ENCODE measurements at regions not wholly inside any gene's neighbourhood (a gene's known extent, or its start where the extent isn't known, plus 50 kb on each side); places are given as distances from the start of the nearest gene placed in this dataset.

DNA sequence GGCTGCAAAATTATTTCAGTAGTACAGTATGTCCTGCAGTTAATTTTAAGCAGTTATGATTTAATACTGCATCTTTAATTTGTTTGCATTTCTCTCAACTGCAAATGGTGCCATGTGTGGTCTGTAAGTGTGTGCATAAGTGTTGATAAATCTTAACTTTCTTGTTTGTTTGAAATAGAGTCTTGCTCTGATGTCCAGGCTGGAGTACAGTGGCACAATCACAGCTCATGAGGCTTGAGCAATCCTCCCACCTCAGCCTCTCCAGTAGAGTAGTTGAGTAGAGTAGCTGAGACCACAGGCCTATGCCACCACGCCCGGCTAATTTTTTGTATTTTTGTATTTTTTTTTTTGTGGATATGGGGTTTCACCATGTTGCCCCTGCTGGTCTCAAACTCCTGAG is 322.5 kb upstream of the NR3C2 start:
- no peak overlapping the region for H3K27ac ChIP-seq
- no peak for DNase-seq
- no peaks in the 10 kb centered on the region for H3K9me3 ChIP-seq (ENCODE audit: severe bottlenecking)

DNA sequence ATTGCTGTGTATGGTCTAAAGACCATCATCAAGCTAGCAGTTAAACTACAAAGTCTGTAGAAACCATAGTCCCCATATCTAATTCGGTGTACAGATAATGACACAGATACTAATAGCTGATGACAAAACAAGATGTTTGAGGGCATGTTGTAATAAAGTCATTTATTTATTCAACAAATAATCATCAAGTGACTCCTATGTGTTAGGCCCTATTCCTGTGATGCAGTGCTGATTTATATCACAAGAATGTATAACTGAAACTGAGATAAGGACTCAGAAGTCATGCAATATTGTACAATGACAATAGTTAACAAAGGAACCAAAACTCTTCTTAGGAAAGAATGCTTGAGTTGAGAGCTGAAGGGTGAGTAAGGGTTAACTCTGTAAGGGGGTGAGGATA is 315.0 kb upstream of the NR3C2 start:
- Histone ChIP-seq H3K9me3 (ENCODE audit: severe bottlenecking) (peaks cover 5% of the 10 kb centered on the region), H3K27me3 (ENCODE audit: insufficient read depth, low read depth, severe bottlenecking) (no peaks in the 10 kb centered on the region), H3K27ac (no peak overlapping the region), H3K36me3 (no peaks in the 10 kb centered on the region), H3K4me3 (ENCODE audit: low read depth, low read length) (no peak overlapping the region)
- no peak for DNase-seq
- TF ChIP-seq, protein P1, sequence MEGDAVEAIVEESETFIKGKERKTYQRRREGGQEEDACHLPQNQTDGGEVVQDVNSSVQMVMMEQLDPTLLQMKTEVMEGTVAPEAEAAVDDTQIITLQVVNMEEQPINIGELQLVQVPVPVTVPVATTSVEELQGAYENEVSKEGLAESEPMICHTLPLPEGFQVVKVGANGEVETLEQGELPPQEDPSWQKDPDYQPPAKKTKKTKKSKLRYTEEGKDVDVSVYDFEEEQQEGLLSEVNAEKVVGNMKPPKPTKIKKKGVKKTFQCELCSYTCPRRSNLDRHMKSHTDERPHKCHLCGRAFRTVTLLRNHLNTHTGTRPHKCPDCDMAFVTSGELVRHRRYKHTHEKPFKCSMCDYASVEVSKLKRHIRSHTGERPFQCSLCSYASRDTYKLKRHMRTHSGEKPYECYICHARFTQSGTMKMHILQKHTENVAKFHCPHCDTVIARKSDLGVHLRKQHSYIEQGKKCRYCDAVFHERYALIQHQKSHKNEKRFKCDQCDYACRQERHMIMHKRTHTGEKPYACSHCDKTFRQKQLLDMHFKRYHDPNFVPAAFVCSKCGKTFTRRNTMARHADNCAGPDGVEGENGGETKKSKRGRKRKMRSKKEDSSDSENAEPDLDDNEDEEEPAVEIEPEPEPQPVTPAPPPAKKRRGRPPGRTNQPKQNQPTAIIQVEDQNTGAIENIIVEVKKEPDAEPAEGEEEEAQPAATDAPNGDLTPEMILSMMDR (IDR thresholded peaks at IDR 0.05; ENCODE audit: low read depth, low read length): no peak

More for the DNA sequence above, 322.5 kb upstream of the NR3C2 start:
- H3K36me3 ChIP-seq: no peaks in the 10 kb centered on the region
- H3K4me3 ChIP-seq (ENCODE audit: low read depth, low read length): no peak overlapping the region
- no peaks in the 10 kb centered on the region for H3K27me3 ChIP-seq (ENCODE audit: insufficient read depth, low read depth, severe bottlenecking)
- TF ChIP-seq, protein P1 (IDR thresholded peaks at IDR 0.05; ENCODE audit: low read depth, low read length): no peak

DNA sequence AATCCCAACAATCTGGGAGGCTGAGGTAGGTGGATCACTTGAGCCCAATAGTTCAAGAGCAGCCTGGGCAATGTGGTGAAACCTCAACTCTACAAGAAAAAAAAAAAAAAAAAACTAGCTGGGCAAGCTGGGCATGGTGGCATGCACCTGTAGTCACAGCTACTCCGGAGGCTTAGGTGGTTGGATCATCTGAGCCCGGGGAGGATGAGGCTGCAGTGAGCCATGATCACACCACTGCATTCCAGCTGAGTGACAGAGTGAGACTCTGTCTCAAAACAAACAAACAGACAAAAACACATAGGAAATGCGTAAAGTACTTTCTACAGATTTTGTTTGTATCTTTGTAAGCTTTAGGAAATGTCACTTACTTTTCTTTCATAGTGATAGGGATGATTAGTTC is 307.2 kb upstream of the NR3C2 start:
- Histone ChIP-seq H3K36me3 (no peaks in the 10 kb centered on the region), H3K27me3 (ENCODE audit: insufficient read depth, low read depth, severe bottlenecking) (no peaks in the 10 kb centered on the region), H3K27ac (no peak overlapping the region), H3K9me3 (ENCODE audit: severe bottlenecking) (no peaks in the 10 kb centered on the region), H3K4me3 (ENCODE audit: low read depth, low read length) (no peak overlapping the region)
- TF ChIP-seq, protein P1 (IDR thresholded peaks at IDR 0.05; ENCODE audit: low read depth, low read length): no peak
- no peak for DNase-seq

DNA sequence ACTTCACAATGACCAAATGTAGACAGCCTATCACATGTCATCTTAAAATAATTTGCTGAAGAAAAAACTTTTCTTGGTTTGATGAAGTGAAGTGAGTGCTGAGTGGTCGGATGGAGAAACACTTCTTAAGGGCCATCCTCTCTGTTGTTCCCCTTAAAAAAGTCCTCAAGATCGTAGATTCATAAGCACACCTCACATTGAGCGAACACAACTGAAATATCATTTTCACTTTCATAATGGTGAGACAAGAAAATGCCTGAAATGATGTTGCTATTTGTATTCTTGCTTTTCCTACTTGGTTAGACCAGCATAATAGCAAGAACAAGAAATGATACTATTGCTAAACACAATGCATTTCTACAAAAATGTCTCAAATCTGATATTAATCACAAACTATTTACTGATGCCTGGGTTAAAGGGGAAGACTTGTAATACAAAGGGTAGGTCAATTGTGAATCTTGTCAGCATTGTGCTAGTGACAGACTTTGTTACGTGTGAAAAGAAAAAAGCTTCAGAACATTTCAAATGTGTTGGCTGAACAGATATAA is 305.6 kb upstream of the NR3C2 start:
- Histone ChIP-seq H3K9me3 (ENCODE audit: severe bottlenecking) (no peaks in the 10 kb centered on the region), H3K36me3 (no peaks in the 10 kb centered on the region), H3K4me3 (ENCODE audit: low read depth, low read length) (no peak overlapping the region), H3K27ac (no peak overlapping the region), H3K27me3 (ENCODE audit: insufficient read depth, low read depth, severe bottlenecking) (no peaks in the 10 kb centered on the region)
- TF ChIP-seq, protein P1 (IDR thresholded peaks at IDR 0.05; ENCODE audit: low read depth, low read length): no peak
- no peak for DNase-seq

DNA sequence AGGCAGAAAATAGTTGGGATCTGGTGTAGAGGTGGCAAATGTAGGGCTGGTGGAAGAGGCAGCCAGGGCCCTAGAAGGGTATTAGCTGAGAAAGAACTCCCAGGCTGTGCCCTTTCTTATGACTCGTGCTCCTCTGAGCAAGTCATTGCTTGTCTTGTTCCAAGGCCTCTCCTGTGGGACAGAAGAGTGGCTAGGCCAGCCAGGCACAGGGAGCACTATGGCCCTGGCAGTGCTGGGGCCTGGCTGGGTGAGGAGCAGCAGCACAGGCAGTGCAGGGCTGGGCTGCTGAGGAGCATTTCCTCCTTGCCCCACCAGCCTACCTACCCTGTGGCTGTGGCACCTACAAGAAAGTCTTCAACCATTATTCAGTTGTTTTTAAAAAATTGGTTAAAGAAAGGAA is 298.5 kb upstream of the NR3C2 start:
- TF ChIP-seq, protein P1 (IDR thresholded peaks at IDR 0.05; ENCODE audit: low read depth, low read length): no peak
- H3K27me3 ChIP-seq (ENCODE audit: insufficient read depth, low read depth, severe bottlenecking): no peaks in the 10 kb centered on the region
- DNase-seq: no peak
- no peaks in the 10 kb centered on the region for H3K9me3 ChIP-seq (ENCODE audit: severe bottlenecking)
- H3K27ac ChIP-seq: no peak overlapping the region
- no peak overlapping the region for H3K4me3 ChIP-seq (ENCODE audit: low read depth, low read length)
- H3K36me3 ChIP-seq: no peaks in the 10 kb centered on the region

Data from WERI-Rb-1 (cell line).